ENCODE measurements at regions not wholly inside any gene's neighbourhood (a gene's known extent, or its start where the extent isn't known, plus 50 kb on each side); places are given as distances from the start of the nearest gene placed in this dataset.

GRCh38 chr18:76113101-76113500 lies 381.9 kb downstream of the ZNF516 start:
- no peak for DNase-seq

DNA sequence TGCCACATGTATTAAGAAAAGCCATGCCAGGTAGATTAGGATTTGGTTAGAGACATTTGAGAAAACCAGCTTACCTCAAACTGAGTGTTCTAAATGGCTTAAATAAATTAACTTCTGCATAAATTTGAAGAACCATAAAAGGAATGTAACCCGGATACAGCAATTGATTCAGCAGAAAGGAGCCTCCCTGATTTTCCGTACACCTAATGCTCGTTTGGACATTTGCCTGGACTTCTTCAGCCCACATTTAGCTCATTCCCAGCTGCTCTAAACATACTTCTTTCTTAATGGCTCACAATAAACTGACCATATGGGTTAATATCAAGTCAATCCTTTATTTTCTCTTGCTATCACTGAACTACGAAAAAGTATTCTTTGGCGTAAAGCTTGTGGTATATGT lies 392.4 kb downstream of the ZNF516 start:
- DNase-seq: no peak

GRCh38 chr18:76102156-76102555 lies 392.9 kb downstream of the ZNF516 start:
- DNase-seq: no peak

GRCh38 chr18:76099931-76100457 lies 395.0 kb downstream of the ZNF516 start:
- no peak for DNase-seq

GRCh38 chr18:76098674-76099411 lies 396.2 kb downstream of the ZNF516 start:
- DNase-seq: no peak

- no peak for DNase-seq
Measured at GRCh38 chr18:76081536-76081935, 413.5 kb downstream of the ZNF516 start.

DNA sequence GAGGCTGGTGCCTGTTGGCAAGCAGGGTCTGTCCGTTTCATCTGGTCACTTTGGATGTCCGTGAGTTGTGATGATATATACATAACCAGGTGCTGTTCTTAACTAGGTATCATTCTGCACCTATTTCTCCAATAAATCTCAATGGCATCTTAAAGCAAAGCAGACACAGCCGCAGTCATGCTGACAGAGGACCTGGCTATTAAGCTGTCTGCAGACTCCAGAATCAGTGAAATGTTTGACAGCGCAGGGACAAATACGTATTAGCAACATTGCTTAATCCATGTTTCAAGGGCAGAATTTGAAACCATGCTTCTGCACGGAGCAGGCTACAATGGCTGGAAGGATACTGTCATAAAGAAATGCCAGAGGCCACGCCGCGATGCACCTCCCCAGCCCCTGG lies 414.6 kb downstream of the ZNF516 start:
- no peak for DNase-seq

GRCh38 chr18:76075777-76076176 lies 419.3 kb downstream of the ZNF516 start:
- DNase-seq: no peak

- no peak for DNase-seq
Measured at GRCh38 chr18:76064998-76065397, 430.0 kb downstream of the ZNF516 start.

DNA sequence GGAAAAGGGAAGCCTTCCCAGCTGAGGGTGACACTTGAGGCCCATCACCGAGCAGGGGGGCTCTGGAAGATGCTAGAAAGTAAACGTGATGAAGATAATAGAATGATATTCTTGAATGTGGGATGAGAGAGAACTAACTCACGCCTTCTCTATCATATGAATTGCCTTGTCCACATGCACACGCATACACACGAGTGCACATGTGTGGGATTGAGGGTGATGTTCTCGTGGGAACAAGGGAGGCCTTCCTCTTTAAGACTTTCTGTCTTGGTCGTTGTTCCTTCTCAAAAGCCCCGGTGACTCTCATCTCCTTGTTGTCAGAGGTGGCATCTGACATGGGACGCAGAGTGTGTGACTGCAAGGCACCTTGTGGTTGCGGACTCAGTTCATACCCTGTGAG lies 436.9 kb downstream of the ZNF516 start:
- no peak for DNase-seq

- DNase-seq: no peak
Measured at GRCh38 chr18:76057386-76057785, 437.7 kb downstream of the ZNF516 start.

DNA sequence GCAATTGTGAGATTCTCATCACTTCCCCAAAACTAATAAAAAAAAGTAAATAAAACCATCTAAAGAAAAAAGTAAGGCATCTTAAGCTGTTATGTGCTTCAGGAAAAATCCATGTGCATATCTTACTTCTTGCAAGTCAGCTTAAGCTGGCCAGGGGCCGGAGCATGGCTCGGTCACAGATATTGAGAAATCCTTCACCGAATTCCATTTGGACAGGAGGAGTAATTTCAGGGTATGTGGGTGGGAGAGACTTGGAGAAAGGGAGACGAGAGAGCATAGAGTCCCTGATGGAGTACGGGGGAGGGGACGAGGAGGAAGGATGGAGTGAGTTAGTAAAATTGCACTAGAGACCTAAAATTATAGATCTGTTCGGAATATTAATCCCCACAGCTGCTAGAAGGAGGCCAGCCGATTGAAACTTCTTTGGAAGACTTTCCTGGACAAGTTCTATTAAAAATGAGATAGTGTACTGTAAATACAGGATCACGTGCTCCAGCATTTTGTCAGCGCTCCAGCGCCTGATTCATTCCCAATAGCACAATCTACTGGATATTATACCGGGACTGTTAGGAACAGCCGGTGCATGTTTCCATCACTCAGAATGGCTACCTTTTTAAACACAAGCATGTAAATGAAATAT lies 438.5 kb downstream of the ZNF516 start:
- DNase-seq: no peak

- no peak for DNase-seq
Measured at GRCh38 chr18:76055578-76055977, 439.5 kb downstream of the ZNF516 start.

- DNase-seq: no peak
Measured at GRCh38 chr18:76055025-76055424, 440.0 kb downstream of the ZNF516 start.

DNA sequence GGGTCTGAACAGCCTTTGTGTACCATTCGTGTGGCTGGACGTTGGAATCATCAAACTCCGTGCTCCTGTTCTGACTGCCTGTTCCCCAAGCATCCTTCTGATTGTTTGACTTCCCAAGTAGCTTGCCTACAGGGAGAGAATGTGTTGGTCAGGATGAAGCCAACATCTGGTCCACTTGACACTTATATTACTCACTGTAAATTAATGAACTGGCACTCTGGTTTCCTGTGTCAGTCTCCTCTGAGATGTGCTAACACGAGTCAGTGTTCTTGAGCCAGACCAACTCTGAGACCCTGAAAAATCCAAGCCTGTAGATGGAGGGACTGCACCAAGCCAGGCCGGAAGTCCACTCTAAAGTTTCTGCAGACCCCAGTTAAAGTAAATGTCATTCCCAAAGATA lies 440.9 kb downstream of the ZNF516 start:
- DNase-seq: no peak

DNA sequence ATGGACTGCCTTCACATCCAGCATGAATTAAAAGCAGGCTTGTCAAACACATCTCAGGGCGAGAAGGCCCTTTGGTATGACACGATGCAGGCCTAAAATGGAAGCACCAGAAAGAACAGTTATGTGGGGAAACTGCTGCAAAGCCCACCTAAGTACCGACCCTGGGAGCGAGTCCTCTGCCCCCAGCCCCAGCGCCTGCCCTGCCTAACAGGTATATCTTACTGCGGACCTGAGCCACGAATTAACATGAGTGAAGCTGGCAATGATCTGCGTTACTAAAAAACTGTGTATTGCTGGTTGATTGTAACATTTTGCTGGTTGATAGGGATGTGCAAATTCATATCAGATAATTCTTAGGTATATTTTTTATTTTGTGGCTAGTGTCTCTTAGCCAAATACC lies 441.5 kb downstream of the ZNF516 start:
- DNase-seq: no peak

DNA sequence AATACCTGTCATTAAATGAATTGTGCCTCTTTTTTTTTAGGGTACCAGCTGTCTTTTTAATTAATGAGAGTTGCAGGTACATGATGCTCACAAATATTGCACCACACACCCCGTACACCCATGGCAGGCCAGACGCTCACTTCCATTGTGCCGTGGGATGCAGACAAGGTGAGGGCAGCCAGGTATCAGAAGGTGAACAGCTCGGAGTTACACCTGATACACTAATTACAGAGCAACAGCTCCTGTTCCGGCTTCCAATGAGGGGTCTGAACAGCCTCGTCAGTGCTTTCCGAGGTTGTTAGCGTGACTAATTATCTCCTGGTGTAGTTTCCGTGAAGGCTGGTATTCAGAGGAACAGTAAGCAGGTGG lies 442.8 kb downstream of the ZNF516 start:
- no peak for DNase-seq

- DNase-seq: no peak
Measured at GRCh38 chr18:76051396-76052226, 443.4 kb downstream of the ZNF516 start.

DNA sequence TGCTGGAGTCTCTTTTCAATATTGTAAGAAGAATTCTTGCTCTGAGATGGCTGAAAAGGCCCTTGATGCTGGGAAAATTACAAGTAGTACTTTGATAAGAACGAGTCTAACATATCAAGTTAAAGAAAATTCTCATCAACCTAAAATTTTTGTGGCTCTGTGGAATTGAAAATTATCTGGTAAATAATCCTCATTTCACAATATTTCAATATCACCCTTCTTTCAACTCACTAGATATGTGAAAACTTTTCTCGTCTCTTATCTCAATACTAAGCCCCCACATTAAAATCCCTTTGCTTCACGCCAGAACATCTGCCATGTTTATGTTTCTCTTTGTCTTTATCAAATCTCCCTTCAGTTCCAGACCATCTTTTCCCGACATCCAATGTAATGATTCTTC lies 448.8 kb downstream of the ZNF516 start:
- DNase-seq: no peak

DNA sequence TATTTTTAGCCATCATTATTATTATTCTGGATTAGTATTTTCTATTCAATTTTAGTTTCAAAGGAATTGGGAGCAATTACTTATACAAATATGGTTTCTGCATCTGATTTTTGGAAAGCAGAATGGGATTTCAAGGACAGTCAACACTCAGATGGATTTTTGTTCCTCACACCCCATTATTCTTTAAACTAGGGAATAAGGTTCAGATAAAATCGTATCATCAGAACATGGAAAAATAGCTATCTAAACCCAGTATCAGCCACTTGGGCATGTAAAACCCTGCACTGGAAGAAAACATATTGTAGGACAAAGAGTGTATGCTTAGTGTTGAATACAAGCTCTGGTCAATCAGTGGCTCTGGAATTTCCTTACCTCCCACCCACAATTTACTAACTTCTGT lies 452.5 kb downstream of the ZNF516 start:
- DNase-seq: no peak

DNA sequence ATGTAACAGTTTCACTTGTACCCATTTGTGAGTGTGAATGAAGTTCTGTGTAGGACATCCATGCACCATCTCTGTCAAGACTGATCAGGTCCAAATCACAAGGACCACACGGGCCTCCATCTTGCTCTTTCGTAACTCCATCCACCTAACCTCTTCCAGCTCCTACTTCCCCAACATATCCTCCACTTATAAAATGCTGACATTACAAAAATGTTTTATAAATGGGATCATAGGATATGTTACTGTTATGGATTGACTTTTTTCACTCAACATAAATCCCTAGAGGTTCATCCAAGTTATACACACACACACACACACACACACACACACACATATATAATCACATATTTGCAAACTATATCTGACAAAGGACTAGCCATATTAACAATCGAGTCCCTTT lies 476.8 kb downstream of the ZNF516 start:
- DNase-seq: no peak

- no peak for DNase-seq
Measured at GRCh38 chr18:76013057-76013456, 482.0 kb downstream of the ZNF516 start.

- DNase-seq: no peak
Measured at GRCh38 chr18:76005632-76006208, 489.3 kb downstream of the ZNF516 start.
